Effector CD8-positive, alpha-beta T cell (primary cell): ENCODE measurements at regions not wholly inside any gene's neighbourhood (a gene's known extent, or its start where the extent isn't known, plus 50 kb on each side); places are given as distances from the start of the nearest gene placed in this dataset.

Experiments used
- DNase-seq: peaks from one replicate; lab custom pipeline; 2025; lab: John Stamatoyannopoulos, UW

- no peak for DNase-seq
Measured at GRCh38 chr2:21393173-21393572, 269.4 kb downstream of the TDRD15 start.

- DNase-seq: no peak
Measured at GRCh38 chr2:21395366-21395765, 271.6 kb downstream of the TDRD15 start.

- no peak for DNase-seq
Measured at GRCh38 chr2:21396252-21396651, 272.5 kb downstream of the TDRD15 start.

- no peak for DNase-seq
Measured at GRCh38 chr2:21401022-21401698, 277.4 kb downstream of the TDRD15 start.

GRCh38 chr2:21404137-21404536, 280.4 kb downstream of the TDRD15 start:
- DNase-seq: no peak

- no peak for DNase-seq
Measured at GRCh38 chr2:21404827-21405625, 281.3 kb downstream of the TDRD15 start.

GRCh38 chr2:21406386-21406785, 282.6 kb downstream of the TDRD15 start:
- no peak for DNase-seq

GRCh38 chr2:21406911-21407310, 283.1 kb downstream of the TDRD15 start:
- DNase-seq: no peak

- no peak for DNase-seq
Measured at GRCh38 chr2:21407851-21408250, 284.1 kb downstream of the TDRD15 start.

- DNase-seq: no peak
Measured at GRCh38 chr2:21411741-21412140, 288.0 kb downstream of the TDRD15 start.

- DNase-seq: no peak
Measured at GRCh38 chr2:21412944-21413443, 289.2 kb downstream of the TDRD15 start.

- DNase-seq: no peak
Measured at GRCh38 chr2:21415234-21415633, 291.5 kb downstream of the TDRD15 start.

GRCh38 chr2:21416226-21416625, 292.5 kb downstream of the TDRD15 start:
- DNase-seq: no peak

- no peak for DNase-seq
Measured at GRCh38 chr2:21418456-21418855, 294.7 kb downstream of the TDRD15 start.

- DNase-seq: no peak
Measured at GRCh38 chr2:21420553-21421335, 297.0 kb downstream of the TDRD15 start.

GRCh38 chr2:21422050-21422449, 298.3 kb downstream of the TDRD15 start:
- no peak for DNase-seq

GRCh38 chr2:21422724-21423522, 299.2 kb downstream of the TDRD15 start:
- DNase-seq: no peak

- DNase-seq: no peak
Measured at GRCh38 chr2:21423854-21424253, 300.1 kb downstream of the TDRD15 start.

- no peak for DNase-seq
Measured at GRCh38 chr2:21424375-21424774, 300.6 kb downstream of the TDRD15 start.

- no peak for DNase-seq
Measured at GRCh38 chr2:21427606-21428005, 303.8 kb downstream of the TDRD15 start.

- no peak for DNase-seq
Measured at GRCh38 chr2:21428754-21429153, 305.0 kb downstream of the TDRD15 start.

GRCh38 chr2:21429747-21430146, 306.0 kb downstream of the TDRD15 start:
- no peak for DNase-seq
